ENCODE measurements at regions not wholly inside any gene's neighbourhood (a gene's known extent, or its start where the extent isn't known, plus 50 kb on each side); places are given as distances from the start of the nearest gene placed in this dataset.
"Not testable (repeated sequence)": the region's sequence is repeated elsewhere in the genome, so short reads cannot be mapped to it uniquely, and the experiment has no call there.

DNA sequence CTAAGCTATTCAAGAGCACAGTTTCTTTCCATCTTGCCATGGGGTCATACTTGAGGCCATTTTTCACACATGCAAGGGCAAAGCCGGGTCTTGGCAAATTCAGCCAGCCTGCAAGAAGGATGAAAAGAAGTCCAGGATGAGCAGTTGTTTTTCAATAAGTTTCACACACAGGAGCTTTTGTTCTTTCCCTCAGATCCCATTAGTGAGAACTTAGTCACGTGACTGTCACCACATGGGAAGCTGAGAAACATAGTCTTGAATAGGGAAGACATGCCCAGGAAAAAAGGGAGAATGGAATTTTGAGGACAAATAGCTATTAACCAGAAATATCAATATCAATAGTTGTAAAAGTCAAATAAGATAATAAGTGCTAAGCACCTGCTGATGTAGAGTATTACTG is 137.7 kb downstream of the AHR start:
- Histone ChIP-seq H3K4me1 (peaks cover 0 to 5% (median 0%) of the 10 kb centered on the region in 4 donors), H3K27ac (no peak overlapping the region), H3K36me3 (no peaks in the 10 kb centered on the region), H3K4me3 (no peak overlapping the region), H3K27me3 (no peaks in the 10 kb centered on the region), H3K9me3 (peaks cover 0 to 2% (median 0%) of the 10 kb centered on the region in 4 donors)
- no peak for DNase-seq (ENCODE audit: low spot score in 2 of 2)
- 40 to 50% methylated on average over 2 of the region's 2 CpGs for WGBS, 2 donors
- TF ChIP-seq POLR2A (IDR thresholded peaks at IDR 0.05) = no peak

DNA sequence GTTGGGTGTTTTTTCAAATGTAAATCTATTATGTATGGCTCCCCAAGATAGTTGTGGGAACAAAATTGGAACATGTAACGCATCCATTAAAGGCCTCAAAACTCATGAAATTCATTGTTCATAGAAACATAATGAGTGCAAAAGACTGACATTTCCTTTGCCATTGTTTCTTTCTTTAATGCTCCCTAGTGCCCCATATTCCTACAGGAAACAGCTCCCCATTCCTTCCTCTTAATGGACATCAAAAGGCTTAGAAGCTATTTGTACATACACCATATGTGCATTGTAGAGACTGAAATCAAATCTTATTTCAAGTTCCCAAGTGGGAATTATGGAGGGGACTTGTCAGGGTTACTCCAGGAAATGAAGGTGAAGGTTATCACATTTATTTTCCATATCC is 139.1 kb downstream of the AHR start:
- Histone ChIP-seq H3K36me3 (no peaks in the 10 kb centered on the region), H3K27ac (no peak overlapping the region), H3K4me3 (no peak overlapping the region), H3K4me1 (peaks cover 0 to 5% (median 0%) of the 10 kb centered on the region in 4 donors), H3K9me3 (peaks cover 0 to 3% (median 0%) of the 10 kb centered on the region in 4 donors), H3K27me3 (no peaks in the 10 kb centered on the region)
- no peak for DNase-seq (ENCODE audit: low spot score in 2 of 2)
- TF ChIP-seq EP300 (IDR thresholded peaks at IDR 0.05) = no peak
- no peak for TF ChIP-seq POLR2A (IDR thresholded peaks at IDR 0.05)
- TF ChIP-seq, protein P1, sequence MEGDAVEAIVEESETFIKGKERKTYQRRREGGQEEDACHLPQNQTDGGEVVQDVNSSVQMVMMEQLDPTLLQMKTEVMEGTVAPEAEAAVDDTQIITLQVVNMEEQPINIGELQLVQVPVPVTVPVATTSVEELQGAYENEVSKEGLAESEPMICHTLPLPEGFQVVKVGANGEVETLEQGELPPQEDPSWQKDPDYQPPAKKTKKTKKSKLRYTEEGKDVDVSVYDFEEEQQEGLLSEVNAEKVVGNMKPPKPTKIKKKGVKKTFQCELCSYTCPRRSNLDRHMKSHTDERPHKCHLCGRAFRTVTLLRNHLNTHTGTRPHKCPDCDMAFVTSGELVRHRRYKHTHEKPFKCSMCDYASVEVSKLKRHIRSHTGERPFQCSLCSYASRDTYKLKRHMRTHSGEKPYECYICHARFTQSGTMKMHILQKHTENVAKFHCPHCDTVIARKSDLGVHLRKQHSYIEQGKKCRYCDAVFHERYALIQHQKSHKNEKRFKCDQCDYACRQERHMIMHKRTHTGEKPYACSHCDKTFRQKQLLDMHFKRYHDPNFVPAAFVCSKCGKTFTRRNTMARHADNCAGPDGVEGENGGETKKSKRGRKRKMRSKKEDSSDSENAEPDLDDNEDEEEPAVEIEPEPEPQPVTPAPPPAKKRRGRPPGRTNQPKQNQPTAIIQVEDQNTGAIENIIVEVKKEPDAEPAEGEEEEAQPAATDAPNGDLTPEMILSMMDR (IDR thresholded peaks at IDR 0.05) = no peak
- WGBS, 2 donors = 90 to 93% methylated on average over 1 of the region's 1 CpG

DNA sequence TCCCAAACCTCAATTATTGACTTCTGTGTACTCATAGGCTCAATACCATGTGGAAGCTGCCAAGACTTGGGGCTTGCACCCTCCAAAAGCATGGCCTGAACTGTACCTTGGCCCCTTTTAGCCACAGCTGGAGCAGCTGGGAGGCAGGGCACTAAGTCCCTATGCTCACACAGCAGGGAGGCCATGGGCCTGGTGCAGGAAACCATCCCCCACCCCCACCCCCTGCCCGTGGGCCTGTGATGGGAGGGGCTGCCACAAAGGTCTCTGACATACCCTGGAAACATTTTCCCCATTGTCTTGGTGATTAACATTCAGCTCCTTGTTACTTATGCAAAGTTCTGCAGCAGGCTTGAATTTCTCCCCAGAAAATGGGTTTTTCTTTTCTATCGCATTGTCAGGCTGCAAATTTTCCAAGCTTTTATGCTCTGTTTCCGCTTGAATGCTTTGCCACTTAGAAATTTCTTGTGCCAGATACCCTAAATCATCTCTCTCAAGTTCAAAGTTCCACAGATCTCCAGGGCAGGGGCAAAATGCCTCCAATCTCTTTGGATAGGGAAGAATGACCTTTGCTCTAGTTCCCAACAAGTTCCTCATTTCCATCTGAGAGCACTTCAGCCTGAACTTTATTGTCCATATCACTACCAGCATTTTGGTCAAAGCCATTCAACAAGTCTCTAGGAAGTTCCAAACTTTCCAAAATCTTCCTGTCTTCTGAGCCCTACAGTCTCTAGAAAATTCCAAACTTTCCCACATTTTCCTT is 141.8 kb downstream of the AHR start:
- not testable (repeated sequence) for H3K9me3 ChIP-seq; DNase-seq (ENCODE audit: low spot score in 2 of 2); H3K27me3 ChIP-seq; H3K4me1 ChIP-seq; H3K36me3 ChIP-seq; H3K4me3 ChIP-seq; H3K27ac ChIP-seq
- 48 to 57% methylated on average over 2 to 3 of the region's 3 CpGs for WGBS, 2 donors

DNA sequence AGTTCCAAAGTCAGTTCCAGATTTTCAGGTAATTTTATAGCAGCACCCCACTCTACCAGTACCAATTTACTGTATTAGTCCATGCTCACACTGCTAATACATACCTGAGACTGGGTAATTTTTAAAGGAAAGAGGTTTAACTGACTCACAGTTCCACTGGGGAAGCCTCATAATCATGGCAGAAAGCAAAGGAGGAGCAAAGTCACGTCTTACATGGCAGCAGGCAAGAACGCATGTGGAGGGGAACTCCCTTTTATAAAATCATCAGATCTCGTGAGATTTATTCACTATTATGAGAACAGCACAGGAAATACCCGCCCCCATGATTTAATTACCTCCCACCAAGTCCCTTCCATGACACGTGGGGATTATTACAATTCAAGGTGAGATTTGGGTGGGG is 142.4 kb downstream of the AHR start:
- Histone ChIP-seq H3K27me3 (no peaks in the 10 kb centered on the region), H3K36me3 (no peaks in the 10 kb centered on the region), H3K27ac (no peak overlapping the region), H3K9me3 (peaks cover 0 to 3% (median 0%) of the 10 kb centered on the region in 4 donors), H3K4me3 (no peak overlapping the region), H3K4me1 (peaks cover 0 to 15% (median 5%) of the 10 kb centered on the region in 4 donors)
- WGBS, 2 donors = 86 to 90% methylated on average over 5 of the region's 5 CpGs
- TF ChIP-seq EP300 (IDR thresholded peaks at IDR 0.05) (no peak), POLR2A (IDR thresholded peaks at IDR 0.05) (no peak)
- TF ChIP-seq, protein P1 (IDR thresholded peaks at IDR 0.05) = no peak
- no peak for DNase-seq (ENCODE audit: low spot score in 2 of 2)

DNA sequence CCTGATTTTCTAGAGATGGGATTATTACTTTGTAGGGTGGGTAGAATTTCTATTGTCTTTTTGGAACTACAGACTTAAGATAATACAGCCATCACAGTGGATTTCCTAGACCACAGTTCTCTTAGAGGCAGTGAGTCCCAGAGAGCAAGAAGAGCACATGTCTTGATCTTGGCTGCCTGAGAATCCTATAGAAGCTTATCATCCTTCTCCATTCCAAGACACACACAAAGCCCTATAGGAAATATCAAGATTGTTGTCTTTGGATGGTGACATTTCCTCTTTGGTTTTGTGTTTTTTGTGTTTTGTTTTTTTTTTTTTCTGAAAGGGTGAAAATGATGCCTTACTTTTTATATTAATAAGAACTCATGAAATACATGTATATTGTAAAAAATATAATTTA is 143.1 kb downstream of the AHR start:
- no peaks in the 10 kb centered on the region for H3K36me3 ChIP-seq
- no peak overlapping the region for H3K27ac ChIP-seq
- no peaks in the 10 kb centered on the region for H3K27me3 ChIP-seq
- H3K4me1 ChIP-seq = peaks cover 0 to 15% (median 5%) of the 10 kb centered on the region in 4 donors
- TF ChIP-seq POLR2A (IDR thresholded peaks at IDR 0.05) = no peak
- DNase-seq (ENCODE audit: low spot score in 2 of 2) = no peak
- peaks cover 0 to 3% (median 0%) of the 10 kb centered on the region in 4 donors for H3K9me3 ChIP-seq
- H3K4me3 ChIP-seq = no peak overlapping the region

DNA sequence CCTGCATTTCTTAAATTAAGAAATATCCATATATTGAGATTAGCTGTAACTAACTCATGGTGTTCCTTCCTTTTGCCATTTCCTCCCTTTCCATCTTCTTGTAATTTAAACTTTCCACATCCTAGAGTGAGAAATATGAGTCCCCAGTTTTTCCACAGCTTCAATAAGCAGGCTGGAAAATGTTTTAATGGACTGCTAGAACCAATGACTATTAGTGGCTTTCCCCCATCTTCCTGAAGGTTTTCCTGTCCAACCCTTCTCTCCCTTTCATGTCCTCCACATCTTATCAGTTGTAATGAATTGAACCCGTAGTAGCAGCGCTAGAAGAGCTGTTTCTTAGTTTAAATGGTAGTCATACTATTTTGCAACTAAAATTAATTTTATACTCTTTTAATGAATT is 145.7 kb downstream of the AHR start:
- TF ChIP-seq, protein P1 (IDR thresholded peaks at IDR 0.05) = no peak
- no peak for TF ChIP-seq POLR2A (IDR thresholded peaks at IDR 0.05)
- no peak for TF ChIP-seq EP300 (IDR thresholded peaks at IDR 0.05)
- Histone ChIP-seq H3K27ac (peak overlapping the region in 1 of 4 donors; percentile 26), H3K27me3 (no peaks in the 10 kb centered on the region), H3K4me3 (no peak overlapping the region), H3K9me3 (peaks cover 0 to 24% (median 0%) of the 10 kb centered on the region in 4 donors), H3K4me1 (peaks cover 0 to 15% (median 5%) of the 10 kb centered on the region in 4 donors), H3K36me3 (no peaks in the 10 kb centered on the region)
- WGBS, 2 donors = 89 to 95% methylated on average over 2 of the region's 2 CpGs
- no peak for DNase-seq (ENCODE audit: low spot score in 2 of 2)

All from tibial nerve (tissue), 4 donors.